ENCODE measurements at regions not wholly inside any gene's neighbourhood (a gene's known extent, or its start where the extent isn't known, plus 50 kb on each side); places are given as distances from the start of the nearest gene placed in this dataset.

GRCh38 chr6:74671558-74672025 lies 534.3 kb downstream of the COL12A1 start:
- intact Hi-C loops (cut with DNase I) = no loop called here
- Histone ChIP-seq H3K27ac (no peak overlapping the region), H3K36me3 (no peaks in the 10 kb centered on the region), H3K4me1 (replicated peaks) (no peaks in the 10 kb centered on the region), H3K9me3 (no peaks in the 10 kb centered on the region), H3K27me3 (replicated peaks; ENCODE audit: insufficient read depth) (no peaks in the 10 kb centered on the region), H3K4me3 (no peak overlapping the region)
- TF ChIP-seq POLR2A (IDR thresholded peaks at IDR 0.05) (no peak), POLR2AphosphoS5 (IDR thresholded peaks at IDR 0.05) (no peak), CTCF (IDR thresholded peaks at IDR 0.05) (no peak)
- 78% methylated on average over 6 of the region's 6 CpGs for WGBS
- no peak for DNase-seq (ENCODE audit: low spot score)

DNA sequence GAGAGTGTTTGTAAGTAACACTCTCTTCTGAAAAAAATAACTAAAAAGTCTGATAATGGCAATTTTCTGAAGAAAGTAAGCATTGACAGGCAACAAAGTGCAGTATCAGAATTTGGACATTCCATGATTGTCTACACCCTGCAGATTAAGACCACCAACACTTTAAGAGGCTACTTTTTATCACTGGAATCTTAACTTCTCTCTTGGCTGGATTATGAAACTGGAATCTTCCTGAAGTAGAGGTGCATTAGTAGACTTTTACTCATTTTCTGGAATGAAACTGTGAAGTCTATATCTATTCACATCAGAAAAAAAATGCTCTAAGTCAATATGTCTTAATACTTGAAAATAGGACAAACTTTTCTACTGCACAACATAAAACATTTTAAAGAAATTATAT lies 547.5 kb downstream of the COL12A1 start:
- Histone ChIP-seq H3K27me3 (replicated peaks; ENCODE audit: insufficient read depth) (no peaks in the 10 kb centered on the region), H3K9me3 (no peaks in the 10 kb centered on the region), H3K4me1 (replicated peaks) (no peaks in the 10 kb centered on the region), H3K27ac (no peak overlapping the region), H3K36me3 (no peaks in the 10 kb centered on the region), H3K4me3 (no peak overlapping the region)
- TF ChIP-seq POLR2A (IDR thresholded peaks at IDR 0.05) (no peak), CTCF (IDR thresholded peaks at IDR 0.05) (no peak), POLR2AphosphoS5 (IDR thresholded peaks at IDR 0.05) (no peak)
- intact Hi-C loops (cut with DNase I) = no loop called here
- no peak for DNase-seq (ENCODE audit: low spot score)

DNA sequence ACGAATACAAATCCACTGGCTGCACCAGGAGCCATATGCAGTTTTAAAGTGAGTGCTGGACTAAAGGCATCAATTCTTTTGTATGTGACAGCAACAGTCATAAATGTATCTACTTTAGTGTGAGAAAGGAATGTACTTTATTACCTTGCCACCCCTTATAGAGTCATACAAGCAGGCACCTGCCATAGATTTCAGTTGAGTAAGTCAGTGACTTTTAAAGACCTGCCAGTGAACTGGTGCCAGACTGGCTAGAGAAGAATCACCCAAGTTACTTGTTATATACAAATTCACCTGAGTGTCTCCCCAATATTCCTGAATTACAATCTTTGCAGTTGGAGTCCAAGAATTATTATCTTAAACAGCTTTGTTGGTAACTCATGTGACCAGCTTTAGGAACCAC lies 547.9 kb downstream of the COL12A1 start:
- DNase-seq (ENCODE audit: low spot score) = no peak
- 83% methylated on average over 1 of the region's 1 CpG for WGBS
- intact Hi-C loops (cut with DNase I) = no loop called here
- no peaks in the 10 kb centered on the region for H3K9me3 ChIP-seq
- H3K4me3 ChIP-seq = no peak overlapping the region
- H3K27ac ChIP-seq = no peak overlapping the region
- no peaks in the 10 kb centered on the region for H3K27me3 ChIP-seq (replicated peaks; ENCODE audit: insufficient read depth)
- TF ChIP-seq POLR2AphosphoS5 (IDR thresholded peaks at IDR 0.05) = no peak
- TF ChIP-seq POLR2A (IDR thresholded peaks at IDR 0.05) = no peak
- no peak for TF ChIP-seq CTCF (IDR thresholded peaks at IDR 0.05)
- no peaks in the 10 kb centered on the region for H3K36me3 ChIP-seq
- H3K4me1 ChIP-seq (replicated peaks) = no peaks in the 10 kb centered on the region

DNA sequence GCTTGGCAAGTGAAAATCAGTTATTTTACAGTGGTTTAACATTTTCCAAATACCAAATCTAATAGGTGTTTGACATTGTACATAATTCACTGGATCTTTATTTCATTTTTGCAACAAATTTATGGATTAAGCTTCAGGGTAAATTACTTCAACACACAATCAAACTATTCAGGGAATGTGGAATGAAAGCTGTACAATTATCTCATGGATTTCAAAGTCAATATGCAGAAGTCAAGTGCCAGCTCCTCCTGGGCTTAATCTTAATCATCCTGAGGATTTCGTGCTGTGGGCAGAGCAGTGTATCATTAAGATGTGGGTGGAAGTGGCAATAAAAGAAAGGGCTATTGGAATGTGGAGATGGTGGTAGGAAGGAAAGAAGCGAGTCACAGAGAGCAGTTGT lies 548.8 kb downstream of the COL12A1 start:
- Histone ChIP-seq H3K27ac (no peak overlapping the region), H3K36me3 (no peaks in the 10 kb centered on the region), H3K4me3 (no peak overlapping the region), H3K4me1 (replicated peaks) (no peaks in the 10 kb centered on the region), H3K9me3 (no peaks in the 10 kb centered on the region), H3K27me3 (replicated peaks; ENCODE audit: insufficient read depth) (no peaks in the 10 kb centered on the region)
- 61% methylated on average over 2 of the region's 2 CpGs for WGBS
- TF ChIP-seq POLR2AphosphoS5 (IDR thresholded peaks at IDR 0.05) = no peak
- no peak for TF ChIP-seq POLR2A (IDR thresholded peaks at IDR 0.05)
- TF ChIP-seq CTCF (IDR thresholded peaks at IDR 0.05) = no peak
- DNase-seq (ENCODE audit: low spot score) = no peak
- intact Hi-C loops (cut with DNase I) = no loop called here

- intact Hi-C loops (cut with DNase I) = no loop called here
- no peak for DNase-seq (ENCODE audit: low spot score)
- Histone ChIP-seq H3K27ac (no peak overlapping the region), H3K4me3 (no peak overlapping the region), H3K4me1 (replicated peaks) (no peaks in the 10 kb centered on the region), H3K9me3 (no peaks in the 10 kb centered on the region), H3K27me3 (replicated peaks; ENCODE audit: insufficient read depth) (no peaks in the 10 kb centered on the region), H3K36me3 (no peaks in the 10 kb centered on the region)
- TF ChIP-seq POLR2AphosphoS5 (IDR thresholded peaks at IDR 0.05) (no peak), POLR2A (IDR thresholded peaks at IDR 0.05) (no peak), CTCF (IDR thresholded peaks at IDR 0.05) (no peak)
- WGBS = 96% methylated on average over 1 of the region's 1 CpG
Measured at GRCh38 chr6:74656453-74656852, 549.4 kb downstream of the COL12A1 start.
